Gastroesophageal sphincter (tissue), 3 donors: ENCODE measurements at regions not wholly inside any gene's neighbourhood (a gene's known extent, or its start where the extent isn't known, plus 50 kb on each side); places are given as distances from the start of the nearest gene placed in this dataset.

Source experiments
- EP300 ChIP-seq: sonication (generic); formaldehyde crosslinking; IDR thresholded peaks from one replicate; pipeline ENCODE4 v1.6.1; 2017; ENCODE audit warnings: antibody characterized with exemption, mild to moderate bottlenecking
- POLR2A ChIP-seq, 2 donors: fragments of 450-650 bp; IDR thresholded peaks; one replicate each; pipeline ENCODE4 v1.6.1; 2017; ENCODE audit warnings: antibody characterized with exemption in 2 of 2, mild to moderate bottlenecking in 2 of 2, moderate library complexity in 1 of 2
- POLR2AphosphoS5 ChIP-seq: sonication (generic); formaldehyde crosslinking; IDR thresholded peaks from one replicate; pipeline ENCODE4 v1.6.1; 2017; ENCODE audit warnings: antibody characterized with exemption
- TF ChIP-seq, protein P1 (sequence below), 4 experiments: fragments of 200-600 bp in 2 of 4; fragments of 450-650 bp in 2 of 4; sonication (generic) in 1 of 4; IDR thresholded peaks; one replicate each; pipeline ENCODE4 v1.5.1; 2017 to 2019; ENCODE audit warnings: antibody characterized with exemption in 4 of 4, mild to moderate bottlenecking in 2 of 4, moderate library complexity in 2 of 4

DNA sequence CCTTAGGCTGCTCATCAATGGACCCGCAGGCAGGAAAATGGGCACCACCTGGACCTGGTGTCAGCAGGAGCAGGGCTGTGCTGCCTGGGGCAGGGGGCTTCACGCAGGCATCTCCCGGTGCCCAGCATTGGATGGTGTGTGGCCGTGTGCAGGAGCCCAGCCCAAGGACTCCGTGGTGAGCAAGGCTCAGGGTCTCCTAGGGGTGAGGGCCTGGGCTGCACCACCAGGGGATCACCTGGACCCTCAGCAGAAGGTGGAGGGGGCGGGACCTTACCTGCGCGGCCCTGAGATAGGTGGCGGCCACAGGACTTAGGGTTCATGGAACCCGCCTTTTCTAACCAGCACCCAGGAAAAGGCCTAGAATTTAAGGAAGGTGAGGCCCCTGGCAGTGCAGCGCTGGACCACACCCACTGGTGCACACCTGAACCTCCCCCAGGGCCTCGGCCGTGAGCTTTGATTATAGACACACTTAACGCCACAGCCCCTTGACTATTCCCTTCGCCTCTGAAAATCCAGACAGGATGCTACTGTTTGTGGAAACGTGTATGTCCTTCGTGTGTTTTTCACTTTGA lies 89.0 kb downstream of the TMEM18 start:
- no peak for TF ChIP-seq POLR2AphosphoS5
- TF ChIP-seq, protein P1, sequence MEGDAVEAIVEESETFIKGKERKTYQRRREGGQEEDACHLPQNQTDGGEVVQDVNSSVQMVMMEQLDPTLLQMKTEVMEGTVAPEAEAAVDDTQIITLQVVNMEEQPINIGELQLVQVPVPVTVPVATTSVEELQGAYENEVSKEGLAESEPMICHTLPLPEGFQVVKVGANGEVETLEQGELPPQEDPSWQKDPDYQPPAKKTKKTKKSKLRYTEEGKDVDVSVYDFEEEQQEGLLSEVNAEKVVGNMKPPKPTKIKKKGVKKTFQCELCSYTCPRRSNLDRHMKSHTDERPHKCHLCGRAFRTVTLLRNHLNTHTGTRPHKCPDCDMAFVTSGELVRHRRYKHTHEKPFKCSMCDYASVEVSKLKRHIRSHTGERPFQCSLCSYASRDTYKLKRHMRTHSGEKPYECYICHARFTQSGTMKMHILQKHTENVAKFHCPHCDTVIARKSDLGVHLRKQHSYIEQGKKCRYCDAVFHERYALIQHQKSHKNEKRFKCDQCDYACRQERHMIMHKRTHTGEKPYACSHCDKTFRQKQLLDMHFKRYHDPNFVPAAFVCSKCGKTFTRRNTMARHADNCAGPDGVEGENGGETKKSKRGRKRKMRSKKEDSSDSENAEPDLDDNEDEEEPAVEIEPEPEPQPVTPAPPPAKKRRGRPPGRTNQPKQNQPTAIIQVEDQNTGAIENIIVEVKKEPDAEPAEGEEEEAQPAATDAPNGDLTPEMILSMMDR (IDR thresholded peaks at IDR 0.05), result no peak
- TF ChIP-seq POLR2A (IDR thresholded peaks at IDR 0.05), result no peak
- TF ChIP-seq EP300, result no peak
